Nephron (organoid): ENCODE measurements at regions not wholly inside any gene's neighbourhood (a gene's known extent, or its start where the extent isn't known, plus 50 kb on each side); places are given as distances from the start of the nearest gene placed in this dataset.

ENCODE experiments used
- H3K27ac Mint-ChIP-seq, 3 experiments: 2 replicates each; pipeline ENCODE4 v1.8.0; 2020; ENCODE audit warnings: mixed read lengths in 3 of 3, mild to moderate bottlenecking in 2 of 3, moderate library complexity in 1 of 3
- H3K27me3 Mint-ChIP-seq: 2 replicates; pipeline ENCODE4 v1.8.0; 2021; ENCODE audit warnings: low read depth, mild to moderate bottlenecking, moderate library complexity, mixed read lengths
- H3K36me3 Mint-ChIP-seq: 2 replicates; pipeline ENCODE4 v1.8.0; 2020; ENCODE audit warnings: low read depth, mixed read lengths
- H3K4me1 Mint-ChIP-seq: 2 replicates; pipeline ENCODE4 v1.8.0; 2020; ENCODE audit warnings: mixed read lengths
- H3K4me3 Mint-ChIP-seq, 3 experiments: 2 replicates each; pipeline ENCODE4 v1.8.0; 2020; ENCODE audit warnings: mild to moderate bottlenecking in 3 of 3, mixed read lengths in 3 of 3, moderate library complexity in 2 of 3
- H3K9me3 Mint-ChIP-seq: 2 replicates; pipeline ENCODE4 v1.8.0; 2020; ENCODE audit warnings: mixed read lengths
- TF ChIP-seq, protein P1 (sequence below), 3 experiments: fragments of 200-600 bp; sonication (generic); IDR thresholded peaks; one replicate each; pipeline ENCODE4 v1.5.0; 2021; ENCODE audit warnings: antibody characterized with exemption in 3 of 3; ENCODE audit not compliant: unreplicated experiment in 3 of 3

DNA sequence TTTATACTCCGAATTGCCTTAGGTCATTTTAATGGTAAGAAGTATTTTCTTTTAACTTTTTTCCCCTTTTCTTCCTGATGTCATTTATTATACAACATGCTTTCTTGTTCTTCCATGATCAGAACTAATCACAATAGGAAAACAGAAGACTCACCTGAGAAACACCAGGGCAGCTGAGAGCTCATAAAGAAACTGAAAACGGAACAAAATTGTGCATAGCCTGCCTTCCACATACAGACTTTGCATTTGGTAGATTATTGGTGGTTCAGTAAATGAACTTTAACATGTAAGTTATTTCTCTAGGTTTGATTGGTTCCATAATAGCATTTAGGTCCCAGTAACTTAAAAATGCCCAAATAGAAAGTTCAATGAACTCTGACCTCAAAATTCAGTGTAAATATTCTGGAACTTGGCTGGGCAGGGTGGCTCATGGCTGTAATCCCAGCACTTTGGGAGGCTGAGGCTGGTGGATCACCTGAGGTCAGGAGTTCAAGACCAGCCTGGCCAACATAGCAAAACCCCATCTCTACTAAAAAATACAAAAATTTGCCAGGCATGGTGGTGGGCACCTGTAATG is 161.1 kb upstream of the DTNBP1 start:
- TF ChIP-seq, protein P1, sequence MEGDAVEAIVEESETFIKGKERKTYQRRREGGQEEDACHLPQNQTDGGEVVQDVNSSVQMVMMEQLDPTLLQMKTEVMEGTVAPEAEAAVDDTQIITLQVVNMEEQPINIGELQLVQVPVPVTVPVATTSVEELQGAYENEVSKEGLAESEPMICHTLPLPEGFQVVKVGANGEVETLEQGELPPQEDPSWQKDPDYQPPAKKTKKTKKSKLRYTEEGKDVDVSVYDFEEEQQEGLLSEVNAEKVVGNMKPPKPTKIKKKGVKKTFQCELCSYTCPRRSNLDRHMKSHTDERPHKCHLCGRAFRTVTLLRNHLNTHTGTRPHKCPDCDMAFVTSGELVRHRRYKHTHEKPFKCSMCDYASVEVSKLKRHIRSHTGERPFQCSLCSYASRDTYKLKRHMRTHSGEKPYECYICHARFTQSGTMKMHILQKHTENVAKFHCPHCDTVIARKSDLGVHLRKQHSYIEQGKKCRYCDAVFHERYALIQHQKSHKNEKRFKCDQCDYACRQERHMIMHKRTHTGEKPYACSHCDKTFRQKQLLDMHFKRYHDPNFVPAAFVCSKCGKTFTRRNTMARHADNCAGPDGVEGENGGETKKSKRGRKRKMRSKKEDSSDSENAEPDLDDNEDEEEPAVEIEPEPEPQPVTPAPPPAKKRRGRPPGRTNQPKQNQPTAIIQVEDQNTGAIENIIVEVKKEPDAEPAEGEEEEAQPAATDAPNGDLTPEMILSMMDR (IDR thresholded peaks at IDR 0.05; ENCODE audit: unreplicated experiment in 3 of 3): no peak
- no peak overlapping the region for H3K4me3 Mint-ChIP-seq
- no peaks in the 10 kb centered on the region for H3K9me3 Mint-ChIP-seq
- H3K36me3 Mint-ChIP-seq: no peaks in the 10 kb centered on the region
- H3K27ac Mint-ChIP-seq: no peak overlapping the region
- H3K4me1 Mint-ChIP-seq: peaks cover 8% of the 10 kb centered on the region
- peaks cover 30% of the 10 kb centered on the region for H3K27me3 Mint-ChIP-seq

DNA sequence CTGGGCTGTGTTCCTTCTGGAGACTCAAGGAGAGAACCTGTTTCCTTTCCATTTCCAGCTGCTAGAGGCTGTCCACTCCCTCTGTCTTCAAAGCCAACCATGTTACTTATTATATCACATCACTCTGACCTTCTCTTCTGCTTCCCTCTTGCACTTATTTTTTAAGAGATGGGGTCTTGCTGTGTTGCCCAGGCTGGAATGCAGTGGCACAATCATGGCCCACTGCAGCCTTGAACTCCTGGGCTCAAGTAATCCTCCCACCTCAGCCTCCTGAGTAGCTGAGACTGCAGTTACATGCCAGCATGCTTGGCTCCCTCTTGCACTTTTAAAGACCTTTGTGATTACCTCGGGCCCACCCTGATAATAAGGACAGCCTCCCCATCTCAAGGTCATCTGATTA is 160.0 kb upstream of the DTNBP1 start:
- H3K36me3 Mint-ChIP-seq: no peaks in the 10 kb centered on the region
- peaks cover 25% of the 10 kb centered on the region for H3K27me3 Mint-ChIP-seq
- H3K4me1 Mint-ChIP-seq: peaks cover 8% of the 10 kb centered on the region
- TF ChIP-seq, protein P1 (IDR thresholded peaks at IDR 0.05; ENCODE audit: unreplicated experiment in 3 of 3): no peak
- H3K27ac Mint-ChIP-seq: no peak overlapping the region
- H3K9me3 Mint-ChIP-seq: no peaks in the 10 kb centered on the region
- H3K4me3 Mint-ChIP-seq: no peak overlapping the region

DNA sequence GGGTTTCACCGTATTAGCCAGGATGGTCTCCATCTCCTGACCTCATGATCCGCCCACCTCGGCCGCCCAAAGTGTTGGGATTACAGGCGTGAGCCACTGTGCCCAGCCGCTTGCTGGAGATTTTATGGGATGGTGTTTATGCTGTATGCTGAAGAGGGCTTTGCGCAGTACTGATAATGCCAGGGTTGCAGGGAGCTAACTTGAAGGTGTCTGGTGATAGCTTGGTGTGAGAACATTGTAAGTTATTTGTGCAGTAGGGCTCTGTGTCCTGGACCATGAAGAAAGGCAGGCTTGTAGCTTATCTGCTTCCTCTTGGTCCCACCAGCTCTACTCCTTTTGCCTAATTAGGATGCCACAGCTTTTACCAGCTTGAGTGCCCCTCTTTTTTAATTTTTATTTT is 157.0 kb upstream of the DTNBP1 start:
- H3K9me3 Mint-ChIP-seq: no peaks in the 10 kb centered on the region
- peaks cover 17% of the 10 kb centered on the region for H3K27me3 Mint-ChIP-seq
- no peak overlapping the region for H3K27ac Mint-ChIP-seq
- H3K4me1 Mint-ChIP-seq: peaks cover 8% of the 10 kb centered on the region
- no peak overlapping the region for H3K4me3 Mint-ChIP-seq
- TF ChIP-seq, protein P1 (IDR thresholded peaks at IDR 0.05; ENCODE audit: unreplicated experiment in 3 of 3): no peak
- no peaks in the 10 kb centered on the region for H3K36me3 Mint-ChIP-seq

DNA sequence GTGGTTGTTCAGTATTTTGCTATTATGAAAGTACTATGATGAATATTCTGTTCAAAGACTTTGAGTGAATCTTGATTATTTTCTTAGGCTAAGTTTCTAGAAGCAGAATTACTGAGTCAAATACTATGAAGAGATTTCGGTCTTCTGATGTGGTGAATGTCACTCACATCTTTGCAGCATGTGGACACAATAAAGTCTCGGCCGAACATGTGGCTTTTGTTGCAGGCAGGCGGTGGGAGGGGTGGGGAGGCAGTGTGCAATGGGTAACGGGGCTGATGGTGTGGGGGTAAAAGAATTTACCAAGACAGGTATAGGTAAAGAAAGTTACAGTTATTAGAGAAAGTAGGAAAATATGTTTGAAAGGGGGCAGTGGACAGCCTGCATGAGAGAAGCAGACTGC is 156.4 kb upstream of the DTNBP1 start:
- no peaks in the 10 kb centered on the region for H3K9me3 Mint-ChIP-seq
- TF ChIP-seq, protein P1 (IDR thresholded peaks at IDR 0.05; ENCODE audit: unreplicated experiment in 3 of 3): no peak
- no peak overlapping the region for H3K4me3 Mint-ChIP-seq
- H3K27ac Mint-ChIP-seq: no peak overlapping the region
- peaks cover 8% of the 10 kb centered on the region for H3K4me1 Mint-ChIP-seq
- H3K36me3 Mint-ChIP-seq: no peaks in the 10 kb centered on the region
- H3K27me3 Mint-ChIP-seq: peaks cover 15% of the 10 kb centered on the region

DNA sequence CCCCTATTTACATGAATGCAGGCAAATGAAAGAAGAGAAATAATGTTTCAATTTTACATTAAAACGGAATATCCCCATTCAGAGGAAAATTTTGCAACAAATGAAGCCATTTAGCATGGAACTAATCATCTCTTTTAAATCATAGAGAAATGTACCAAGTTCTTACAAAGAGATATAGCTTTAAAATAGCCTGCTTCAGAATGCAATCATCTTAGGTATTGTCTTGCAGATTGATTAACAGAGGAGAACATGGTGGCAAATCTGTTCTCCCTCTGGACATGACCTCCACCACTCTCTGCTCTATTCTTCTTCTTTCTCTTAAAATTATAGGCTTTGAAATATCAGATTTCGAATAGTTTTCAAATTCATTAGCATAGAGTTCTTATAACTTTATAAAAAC is 155.7 kb upstream of the DTNBP1 start:
- no peak overlapping the region for H3K27ac Mint-ChIP-seq
- H3K4me1 Mint-ChIP-seq: peaks cover 5% of the 10 kb centered on the region
- peaks cover 14% of the 10 kb centered on the region for H3K27me3 Mint-ChIP-seq
- no peak overlapping the region for H3K4me3 Mint-ChIP-seq
- no peaks in the 10 kb centered on the region for H3K9me3 Mint-ChIP-seq
- H3K36me3 Mint-ChIP-seq: no peaks in the 10 kb centered on the region
- TF ChIP-seq, protein P1 (IDR thresholded peaks at IDR 0.05; ENCODE audit: unreplicated experiment in 3 of 3): no peak

DNA sequence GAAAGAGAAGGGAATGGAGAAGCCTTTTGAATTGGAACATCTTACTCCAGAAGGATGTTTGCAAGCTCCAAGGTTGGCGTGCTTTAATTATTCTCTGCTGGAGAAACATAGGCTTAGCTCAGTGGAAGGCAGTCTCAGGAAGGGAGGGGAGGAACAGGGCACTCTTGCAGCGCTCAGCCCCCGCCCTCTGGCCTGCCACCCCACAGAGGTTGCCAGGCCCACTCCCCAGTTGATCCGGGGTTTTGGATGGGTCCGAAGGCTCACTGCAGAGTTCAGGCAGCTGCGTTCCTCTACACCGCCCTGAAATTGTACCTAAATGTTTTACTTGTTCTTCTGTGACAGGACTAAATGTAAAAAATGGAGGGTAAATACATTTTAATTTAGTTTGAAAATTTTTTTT is 155.2 kb upstream of the DTNBP1 start:
- H3K4me1 Mint-ChIP-seq: peaks cover under 1% of the 10 kb centered on the region
- H3K4me3 Mint-ChIP-seq: no peak overlapping the region
- no peaks in the 10 kb centered on the region for H3K36me3 Mint-ChIP-seq
- peaks cover 14% of the 10 kb centered on the region for H3K27me3 Mint-ChIP-seq
- TF ChIP-seq, protein P1 (IDR thresholded peaks at IDR 0.05; ENCODE audit: unreplicated experiment in 3 of 3): no peak
- H3K9me3 Mint-ChIP-seq: no peaks in the 10 kb centered on the region
- H3K27ac Mint-ChIP-seq: no peak overlapping the region
